Right atrium auricular region (tissue), 2 donors: ENCODE measurements at regions not wholly inside any gene's neighbourhood (a gene's known extent, or its start where the extent isn't known, plus 50 kb on each side); places are given as distances from the start of the nearest gene placed in this dataset.
"Not testable (repeated sequence)": the region's sequence is repeated elsewhere in the genome, so short reads cannot be mapped to it uniquely, and the experiment has no call there.

Experiments used
- DNase-seq: peaks from one replicate; pipeline ENCODE4 v3.0.0-alpha.2; 2019; ENCODE audit warnings: low spot score
- H3K27ac ChIP-seq, 2 donors: fragments of 200-600 bp; sonication (generic); 1 replicate in 1 of 2; 2 replicates in 1 of 2; pipeline ENCODE4 v1.5.1; 2016 to 2019
- H3K27me3 ChIP-seq, 2 donors: fragments of 200-600 bp; sonication (generic); one replicate each; pipeline versions ENCODE4 v1.5.1 to v1.6.0; 2017 to 2019
- H3K36me3 ChIP-seq: fragments of 200-600 bp; sonication (generic); one replicate; pipeline ENCODE4 v1.5.1; 2016
- H3K4me1 ChIP-seq, 2 donors: fragments of 200-600 bp; sonication (generic); one replicate each; pipeline versions ENCODE4 v1.5.1 to v1.6.0; 2017 to 2019
- H3K4me3 ChIP-seq, 2 donors: fragments of 200-600 bp; sonication (generic); 1 replicate in 1 of 2; 2 replicates in 1 of 2; pipeline ENCODE4 v1.5.1; 2017 to 2019; ENCODE audit warnings: mild to moderate bottlenecking in 1 of 2, moderate library complexity in 1 of 2
- H3K9me3 ChIP-seq, 2 donors: fragments of 200-600 bp; sonication (generic); one replicate each; pipeline ENCODE4 v1.5.1; 2019
- TF ChIP-seq, protein P1 (sequence below), 2 donors: fragments of 200-600 bp; sonication (generic); IDR thresholded peaks; one replicate each; pipeline ENCODE4 v1.5.1; 2019; ENCODE audit warnings: antibody characterized with exemption in 2 of 2

DNA sequence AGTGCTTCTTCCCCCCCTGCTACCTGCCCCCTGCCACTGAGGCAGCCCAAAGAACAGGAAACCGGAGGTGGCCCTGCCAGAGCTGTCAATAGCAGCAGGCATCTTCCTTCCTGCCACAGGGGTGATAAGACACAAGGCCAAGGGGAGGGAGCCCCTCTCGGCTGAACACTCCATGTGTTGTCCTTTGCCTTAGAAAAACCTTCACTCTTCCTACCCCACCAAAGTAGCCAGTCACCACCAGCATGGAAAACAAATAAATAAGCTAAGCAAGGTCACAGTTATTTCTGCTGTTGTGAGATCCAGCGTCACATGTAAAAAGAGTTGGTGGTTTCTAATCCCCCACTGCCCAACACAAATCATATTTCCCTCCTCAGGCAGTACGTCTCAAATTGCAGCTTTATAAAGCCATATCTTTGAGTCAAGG, 104.8 kb upstream of the DPT start:
- H3K36me3 ChIP-seq = no peaks in the 10 kb centered on the region
- no peaks in the 10 kb centered on the region for H3K27me3 ChIP-seq
- H3K27ac ChIP-seq = no peak overlapping the region
- H3K9me3 ChIP-seq = no peaks in the 10 kb centered on the region
- H3K4me3 ChIP-seq = no peak overlapping the region
- peaks cover 0 to 5% of the 10 kb centered on the region in 2 donors for H3K4me1 ChIP-seq
- TF ChIP-seq, protein P1, sequence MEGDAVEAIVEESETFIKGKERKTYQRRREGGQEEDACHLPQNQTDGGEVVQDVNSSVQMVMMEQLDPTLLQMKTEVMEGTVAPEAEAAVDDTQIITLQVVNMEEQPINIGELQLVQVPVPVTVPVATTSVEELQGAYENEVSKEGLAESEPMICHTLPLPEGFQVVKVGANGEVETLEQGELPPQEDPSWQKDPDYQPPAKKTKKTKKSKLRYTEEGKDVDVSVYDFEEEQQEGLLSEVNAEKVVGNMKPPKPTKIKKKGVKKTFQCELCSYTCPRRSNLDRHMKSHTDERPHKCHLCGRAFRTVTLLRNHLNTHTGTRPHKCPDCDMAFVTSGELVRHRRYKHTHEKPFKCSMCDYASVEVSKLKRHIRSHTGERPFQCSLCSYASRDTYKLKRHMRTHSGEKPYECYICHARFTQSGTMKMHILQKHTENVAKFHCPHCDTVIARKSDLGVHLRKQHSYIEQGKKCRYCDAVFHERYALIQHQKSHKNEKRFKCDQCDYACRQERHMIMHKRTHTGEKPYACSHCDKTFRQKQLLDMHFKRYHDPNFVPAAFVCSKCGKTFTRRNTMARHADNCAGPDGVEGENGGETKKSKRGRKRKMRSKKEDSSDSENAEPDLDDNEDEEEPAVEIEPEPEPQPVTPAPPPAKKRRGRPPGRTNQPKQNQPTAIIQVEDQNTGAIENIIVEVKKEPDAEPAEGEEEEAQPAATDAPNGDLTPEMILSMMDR (IDR thresholded peaks at IDR 0.05) = no peak
- no peak for DNase-seq

DNA sequence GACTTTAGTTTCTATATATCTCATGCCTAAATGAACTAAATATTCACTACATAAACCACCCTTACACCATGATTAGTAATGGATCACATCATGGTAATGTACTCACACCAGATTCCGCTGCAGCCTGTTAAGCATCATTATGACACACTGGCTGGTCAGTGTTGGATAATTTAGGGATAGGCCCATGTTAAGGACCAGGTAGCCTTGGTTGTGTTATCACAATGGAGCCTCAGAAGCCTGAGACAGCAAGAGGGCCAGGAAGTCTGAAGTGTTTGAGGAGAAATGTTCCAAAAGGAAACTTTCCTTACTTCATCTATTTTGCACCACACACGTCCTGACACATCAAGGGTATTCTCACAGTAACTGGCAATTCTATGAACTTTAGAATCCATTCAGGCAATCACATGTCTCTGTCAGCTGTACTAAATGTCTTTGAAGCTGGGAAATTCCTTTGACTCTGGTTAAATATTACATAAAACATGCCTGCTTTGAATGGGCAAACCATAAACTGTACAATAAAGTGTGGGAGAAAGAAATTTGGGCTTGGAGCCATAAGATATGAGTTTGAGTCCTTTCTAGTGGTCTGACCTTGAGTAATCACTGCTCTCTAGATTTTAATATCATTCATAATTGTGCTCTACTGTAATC, 105.3 kb upstream of the DPT start:
- H3K4me1 ChIP-seq = peaks cover 0 to 5% of the 10 kb centered on the region in 2 donors
- H3K27me3 ChIP-seq = no peaks in the 10 kb centered on the region
- no peak for DNase-seq
- H3K4me3 ChIP-seq = no peak overlapping the region
- no peaks in the 10 kb centered on the region for H3K36me3 ChIP-seq
- no peak overlapping the region for H3K27ac ChIP-seq
- no peaks in the 10 kb centered on the region for H3K9me3 ChIP-seq
- TF ChIP-seq, protein P1 (IDR thresholded peaks at IDR 0.05) = no peak

DNA sequence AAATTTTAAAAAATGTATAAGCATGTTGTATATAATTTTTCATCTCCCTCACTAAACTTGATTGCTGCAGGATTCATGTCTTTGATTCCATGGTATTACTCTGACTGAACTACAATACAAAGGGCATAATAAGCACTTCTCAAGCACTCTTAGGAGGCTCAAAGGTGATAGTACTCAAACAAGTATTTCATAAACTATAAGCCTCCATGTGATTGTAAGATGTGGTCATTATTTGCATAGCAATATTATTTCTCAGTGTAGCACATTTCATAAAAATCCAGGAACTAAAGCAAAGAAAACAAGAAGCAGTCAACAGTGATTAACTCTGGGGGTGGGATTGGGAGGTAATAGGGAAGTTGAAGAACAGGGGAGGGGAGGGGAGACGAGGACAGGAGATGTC, 106.2 kb upstream of the DPT start:
- Histone ChIP-seq H3K27ac (no peak overlapping the region), H3K4me1 (peaks cover 0 to 5% of the 10 kb centered on the region in 2 donors), H3K4me3 (no peak overlapping the region), H3K36me3 (no peaks in the 10 kb centered on the region), H3K27me3 (no peaks in the 10 kb centered on the region), H3K9me3 (no peaks in the 10 kb centered on the region)
- TF ChIP-seq, protein P1 (IDR thresholded peaks at IDR 0.05) = no peak
- DNase-seq = no peak

DNA sequence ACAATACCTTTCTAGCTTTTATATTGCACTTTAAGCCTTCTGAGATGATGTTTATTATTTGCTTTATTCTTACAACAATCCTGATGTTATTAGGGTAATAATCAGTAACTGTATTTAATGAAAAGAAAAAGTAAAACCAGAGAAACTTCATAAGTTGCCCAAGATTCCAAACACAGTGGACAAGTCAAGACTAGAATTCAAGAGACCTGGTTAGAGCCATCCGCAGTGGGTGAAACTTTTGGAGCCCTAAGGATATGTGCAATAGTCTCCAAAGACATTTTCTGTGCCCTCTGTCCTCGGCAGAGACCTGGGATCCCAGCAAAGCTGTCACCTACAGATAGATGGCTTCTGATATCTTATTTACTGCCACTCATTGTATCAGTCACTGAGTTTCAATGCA, 106.8 kb upstream of the DPT start:
- no peaks in the 10 kb centered on the region for H3K9me3 ChIP-seq
- no peak for DNase-seq
- no peak overlapping the region for H3K4me3 ChIP-seq
- H3K27ac ChIP-seq = no peak overlapping the region
- peaks cover 0 to 5% of the 10 kb centered on the region in 2 donors for H3K4me1 ChIP-seq
- H3K27me3 ChIP-seq = no peaks in the 10 kb centered on the region
- no peaks in the 10 kb centered on the region for H3K36me3 ChIP-seq
- TF ChIP-seq, protein P1 (IDR thresholded peaks at IDR 0.05) = no peak

DNA sequence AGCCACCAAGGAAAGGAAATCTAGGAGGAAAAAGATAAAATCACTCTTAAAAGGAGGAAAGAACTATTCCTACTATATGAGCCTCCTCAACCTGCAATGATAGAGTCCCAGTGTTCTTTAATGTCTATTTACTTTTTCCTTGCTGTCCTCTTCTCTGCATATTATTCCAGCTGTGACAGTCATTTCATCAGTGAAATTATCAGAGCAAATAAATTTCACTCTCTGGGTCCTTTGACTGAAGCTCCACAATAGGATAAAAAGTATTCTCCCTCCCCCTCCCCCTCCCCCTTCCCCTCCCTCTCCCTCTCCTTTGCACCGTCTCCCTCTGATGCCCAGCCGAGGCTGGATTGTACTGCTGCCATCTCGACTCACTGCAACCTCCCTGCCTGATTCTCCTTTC, 107.5 kb upstream of the DPT start:
- TF ChIP-seq, protein P1 (IDR thresholded peaks at IDR 0.05) = no peak

DNA sequence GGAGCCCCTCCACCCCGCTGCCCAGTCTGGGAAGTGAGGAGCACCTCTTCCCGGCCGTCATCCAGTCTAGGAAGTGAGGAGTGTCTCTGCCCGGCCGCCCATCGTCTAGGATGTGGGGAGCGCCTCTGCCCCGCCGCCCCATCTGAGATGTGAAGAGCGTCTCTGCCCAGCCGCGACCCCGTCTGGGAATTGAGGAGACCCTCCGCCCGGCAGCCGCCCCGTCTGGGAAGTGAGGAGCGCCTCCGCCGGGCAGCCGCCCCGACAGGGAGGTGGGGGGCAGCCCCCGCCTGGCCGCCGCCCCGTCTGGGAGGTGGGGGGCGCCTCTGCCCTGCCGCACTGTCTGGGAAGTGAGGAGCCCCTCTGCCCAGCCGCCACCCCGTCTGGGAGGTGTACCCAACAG, 108.2 kb upstream of the DPT start:
- H3K27me3 ChIP-seq, H3K9me3 ChIP-seq, DNase-seq, H3K36me3 ChIP-seq, H3K4me1 ChIP-seq, H3K4me3 ChIP-seq, H3K27ac ChIP-seq: not testable (repeated sequence)

More for the DNA sequence above, 107.5 kb upstream of the DPT start:
- Histone ChIP-seq H3K4me1 (peaks cover 0 to 5% of the 10 kb centered on the region in 2 donors), H3K4me3 (no peak overlapping the region), H3K9me3 (no peaks in the 10 kb centered on the region), H3K27me3 (no peaks in the 10 kb centered on the region), H3K27ac (no peak overlapping the region), H3K36me3 (no peaks in the 10 kb centered on the region)
- no peak for DNase-seq
